GM12872 (cell line): ENCODE measurements at regions not wholly inside any gene's neighbourhood (a gene's known extent, or its start where the extent isn't known, plus 50 kb on each side); places are given as distances from the start of the nearest gene placed in this dataset.

Experiments used
- CTCF ChIP-seq: IDR thresholded peaks from 3 replicates; pipeline ENCODE4 v1.5.1; 2011; ENCODE audit warnings: low read depth, mild to moderate bottlenecking, low read length, moderate library complexity; ENCODE audit not compliant: insufficient read depth

DNA sequence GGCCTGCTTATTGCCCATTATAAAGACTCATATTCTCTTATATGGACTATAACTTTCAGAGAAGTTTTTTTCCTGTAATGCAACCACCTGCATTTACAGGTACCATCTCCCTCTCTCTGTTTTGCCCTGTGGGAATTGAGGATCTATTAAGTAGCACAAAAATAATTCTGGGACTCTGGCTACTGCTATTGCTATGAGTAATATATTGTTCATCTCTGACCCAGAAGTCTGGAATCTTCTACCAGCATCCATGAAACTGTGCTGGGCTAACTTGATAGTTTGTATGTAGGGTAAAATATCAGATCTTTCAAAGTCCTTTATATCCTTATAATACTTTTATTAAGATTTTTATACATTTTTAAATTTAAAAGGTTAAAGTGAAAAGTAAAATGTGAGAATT is 607.2 kb downstream of the EFNA5 start:
- TF ChIP-seq CTCF, result no peak

DNA sequence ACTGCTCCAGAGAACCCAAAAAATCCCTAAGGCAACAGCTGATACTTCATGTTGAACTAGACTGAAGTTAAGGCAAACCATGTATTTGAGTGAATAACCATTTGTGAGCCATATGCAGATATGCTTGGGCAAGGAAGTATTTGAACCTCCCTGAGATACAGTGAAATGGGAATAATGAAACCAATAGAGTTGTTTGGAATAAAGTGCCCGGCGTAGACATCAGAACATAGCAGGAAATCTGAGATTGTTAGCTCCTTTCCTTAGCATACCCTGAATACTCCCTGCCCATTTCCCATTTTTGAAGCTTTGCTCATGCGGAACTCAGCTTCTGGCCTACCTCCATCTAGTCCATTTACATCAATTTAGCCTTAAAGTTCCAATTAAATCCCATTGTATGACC is 611.9 kb downstream of the EFNA5 start:
- TF ChIP-seq CTCF, result no peak

DNA sequence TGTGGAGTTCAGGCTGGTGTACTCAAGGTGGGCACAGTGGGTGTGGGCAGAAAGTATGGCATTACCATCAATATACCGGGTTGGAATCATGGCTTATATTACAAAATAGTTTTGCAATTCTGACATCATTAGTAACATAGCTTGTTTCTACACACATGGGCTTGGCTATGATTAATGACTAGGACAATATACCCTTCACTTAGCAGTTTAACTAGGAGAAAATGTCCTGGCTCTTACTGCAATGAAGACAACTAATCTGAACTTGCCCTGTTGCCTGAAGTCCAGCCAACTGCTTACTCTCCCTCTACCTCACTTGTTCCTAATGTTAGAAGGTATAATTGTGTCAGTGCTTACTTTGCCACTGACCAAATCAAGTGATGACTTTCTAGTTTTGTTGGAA is 612.5 kb downstream of the EFNA5 start:
- TF ChIP-seq CTCF, result no peak

DNA sequence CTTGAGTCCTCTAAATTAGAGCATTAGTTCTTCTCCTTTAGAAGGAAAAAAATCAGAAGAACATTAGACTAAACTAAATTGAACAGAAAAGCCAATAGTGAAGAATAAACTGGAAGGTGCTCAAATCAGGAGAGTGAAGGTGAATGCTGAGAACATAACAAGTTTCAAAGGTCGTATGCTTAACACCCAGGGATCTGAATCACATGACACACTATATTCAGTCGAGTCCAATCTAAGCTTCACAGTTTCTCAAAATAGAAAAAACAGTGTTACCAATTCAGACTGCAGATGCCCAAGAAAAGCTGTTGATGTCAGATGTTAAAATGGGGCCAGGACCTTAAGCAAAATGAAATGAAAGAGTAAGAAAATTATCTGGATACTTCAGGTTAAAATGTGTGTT is 614.5 kb downstream of the EFNA5 start:
- TF ChIP-seq CTCF, result no peak

- TF ChIP-seq CTCF, result no peak
Observed at GRCh38 chr5:107047048-107047447, 623.7 kb downstream of the EFNA5 start.

GRCh38 chr5:107043665-107044064 is 627.1 kb downstream of the EFNA5 start:
- no peak for TF ChIP-seq CTCF

- TF ChIP-seq CTCF, result no peak
Observed at GRCh38 chr5:107040907-107041306, 629.8 kb downstream of the EFNA5 start.

- TF ChIP-seq CTCF, result no peak
Observed at GRCh38 chr5:107032629-107033028, 638.1 kb downstream of the EFNA5 start.
